ENCODE measurements at regions not wholly inside any gene's neighbourhood (a gene's known extent, or its start where the extent isn't known, plus 50 kb on each side); places are given as distances from the start of the nearest gene placed in this dataset.

DNA sequence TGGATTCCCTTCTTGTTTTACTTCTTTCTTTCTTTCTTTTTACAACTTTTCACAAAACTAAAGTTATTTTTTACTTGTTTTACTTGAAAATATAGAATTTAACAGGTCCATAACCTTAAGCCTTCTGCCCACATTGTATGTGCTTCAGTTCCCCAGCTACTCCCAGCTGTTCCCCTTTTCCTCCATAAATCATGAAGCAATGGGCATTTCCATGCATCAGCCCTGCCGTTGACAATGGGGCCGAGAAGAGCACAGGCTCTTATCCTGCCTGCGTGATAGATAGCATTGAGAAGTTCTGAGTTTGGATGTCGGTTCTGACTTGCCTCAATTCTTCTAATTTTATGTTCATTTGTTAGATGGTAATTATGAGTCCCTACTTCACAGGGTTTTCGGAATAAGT lies 583.8 kb downstream of the CDH26 start:
- no peak for DNase-seq

DNA sequence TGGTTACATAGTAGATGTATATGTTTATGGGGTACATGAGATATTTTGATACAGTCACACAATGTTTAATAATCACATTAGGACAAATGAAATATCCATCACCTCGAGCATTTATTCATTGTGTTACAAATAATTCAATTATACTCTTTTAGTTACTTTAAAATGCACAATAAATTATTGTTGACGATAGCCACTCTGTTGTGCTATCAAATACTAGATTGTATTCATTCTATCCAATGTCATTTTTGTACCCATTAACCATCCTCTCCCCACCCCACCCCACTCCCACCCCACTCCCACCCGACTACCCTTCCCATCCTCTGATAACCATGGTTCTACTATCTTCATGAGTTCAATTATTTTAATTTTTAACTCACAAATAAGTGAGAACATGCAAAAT lies 585.4 kb downstream of the CDH26 start:
- no peak for DNase-seq

DNA sequence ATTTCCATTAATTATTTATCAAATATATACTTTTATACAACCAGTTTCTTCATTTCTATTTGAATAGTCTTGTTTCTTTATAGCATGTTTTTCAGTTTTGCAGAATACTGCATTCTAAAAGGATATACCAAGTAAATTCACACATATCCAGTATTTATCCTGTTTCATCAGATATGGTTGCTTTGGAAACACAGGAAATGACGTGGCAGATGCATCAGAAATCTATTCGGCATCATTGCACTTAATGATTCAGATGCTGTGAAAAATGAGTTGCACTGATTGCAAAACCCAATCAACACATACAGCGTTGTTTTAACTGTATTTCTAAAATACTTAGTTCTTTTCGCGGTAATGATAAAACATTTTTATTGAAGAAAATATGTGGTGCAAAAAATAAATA lies 594.9 kb downstream of the CDH26 start:
- no peak for DNase-seq

DNA sequence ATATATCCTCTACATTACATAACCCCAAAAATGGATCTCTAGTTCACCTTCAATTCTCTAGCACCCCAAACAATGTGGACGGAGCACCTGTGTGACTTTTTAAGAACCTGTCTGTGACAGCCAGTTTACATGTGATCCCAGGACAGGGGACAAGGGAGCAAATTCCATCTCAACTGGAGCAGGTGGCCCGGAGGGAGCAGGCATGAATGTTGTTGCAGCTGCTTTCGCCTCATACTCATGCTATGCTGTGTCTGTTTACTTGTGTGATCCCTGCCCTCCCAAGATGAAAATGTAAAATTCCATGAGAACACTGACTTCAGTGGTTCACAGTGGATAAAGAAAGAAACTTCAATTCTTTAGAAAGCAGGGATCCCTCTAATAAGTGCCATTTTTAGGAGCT lies 600.3 kb downstream of the CDH26 start:
- no peak for DNase-seq

DNA sequence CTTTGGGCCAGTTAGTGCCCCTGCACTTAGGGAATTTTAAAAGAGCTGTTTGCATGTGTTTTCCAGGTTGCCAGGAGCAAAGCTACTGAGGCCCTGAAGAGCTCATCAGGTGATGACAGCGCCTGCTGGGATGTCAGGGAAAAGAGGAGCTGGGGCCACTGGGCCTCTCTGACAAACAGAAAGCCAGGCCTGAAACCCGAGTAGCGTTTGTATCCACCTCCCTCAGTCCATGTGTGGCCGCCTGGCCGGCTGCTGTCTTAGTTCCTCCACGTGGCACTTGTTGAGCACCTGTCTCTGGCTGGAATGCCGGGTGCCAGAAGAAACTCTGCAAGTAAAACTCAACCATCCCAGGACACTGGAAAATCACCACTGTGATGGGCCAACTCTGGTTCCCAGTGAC lies 601.2 kb downstream of the CDH26 start:
- DNase-seq, result no peak

DNA sequence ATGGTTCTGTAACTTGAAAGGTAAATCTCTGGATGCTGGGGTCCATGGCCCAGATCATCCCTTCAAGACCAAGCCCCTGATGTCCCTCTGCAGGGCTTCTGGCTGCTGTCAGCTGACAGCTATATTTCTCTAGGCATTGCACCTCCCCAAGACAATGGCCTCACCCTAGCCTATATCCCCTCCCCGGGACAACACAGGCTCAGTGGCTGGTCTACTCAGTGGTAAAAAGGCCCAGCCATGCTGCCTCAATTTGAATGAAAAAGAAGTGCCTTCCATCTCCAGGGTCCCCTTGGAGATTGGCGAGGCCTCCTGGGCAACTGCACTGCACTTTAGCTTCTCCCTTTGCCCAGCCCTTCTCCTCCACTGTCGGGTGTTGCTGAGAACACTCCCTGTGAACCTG lies 602.8 kb downstream of the CDH26 start:
- DNase-seq, result no peak

DNA sequence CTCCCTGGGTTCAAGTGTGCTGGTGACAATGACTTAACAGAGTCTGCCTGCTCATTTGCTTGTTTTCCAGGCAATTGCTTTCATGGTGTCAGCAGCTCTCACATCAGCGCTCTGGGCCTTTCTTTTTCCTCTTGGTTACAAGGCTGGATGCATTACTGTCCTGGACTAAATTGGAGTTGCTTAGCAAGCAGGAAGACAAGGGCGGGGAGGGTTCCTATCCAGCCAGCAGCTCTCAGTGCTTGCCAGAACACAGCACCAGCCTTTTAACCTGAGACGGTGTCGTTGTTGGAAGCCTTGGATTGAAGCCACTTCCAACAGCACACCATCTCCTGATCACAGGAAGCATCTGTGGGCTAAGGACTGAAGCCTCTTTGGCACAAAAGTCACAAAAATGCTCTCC lies 606.9 kb downstream of the CDH26 start:
- no peak for DNase-seq

DNA sequence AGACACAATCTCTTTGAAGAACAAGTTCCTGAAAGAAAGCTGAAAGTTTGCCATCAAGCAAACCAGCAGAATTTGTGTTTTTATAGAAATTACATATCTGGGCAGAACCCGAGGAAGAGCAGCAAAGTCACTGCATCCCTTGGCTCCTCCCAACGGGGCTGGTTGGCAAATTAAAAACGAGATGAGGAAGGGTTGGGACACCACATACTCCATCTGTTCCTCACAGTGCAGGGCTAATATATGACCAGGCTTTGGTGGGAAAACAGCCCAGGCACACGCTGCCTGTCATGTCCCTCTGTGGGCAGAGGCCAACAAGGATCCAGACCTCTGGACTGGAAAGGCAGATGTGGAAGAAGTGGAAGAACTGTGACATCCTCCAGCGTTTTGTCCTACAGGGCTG lies 607.3 kb downstream of the CDH26 start:
- no peak for DNase-seq

DNA sequence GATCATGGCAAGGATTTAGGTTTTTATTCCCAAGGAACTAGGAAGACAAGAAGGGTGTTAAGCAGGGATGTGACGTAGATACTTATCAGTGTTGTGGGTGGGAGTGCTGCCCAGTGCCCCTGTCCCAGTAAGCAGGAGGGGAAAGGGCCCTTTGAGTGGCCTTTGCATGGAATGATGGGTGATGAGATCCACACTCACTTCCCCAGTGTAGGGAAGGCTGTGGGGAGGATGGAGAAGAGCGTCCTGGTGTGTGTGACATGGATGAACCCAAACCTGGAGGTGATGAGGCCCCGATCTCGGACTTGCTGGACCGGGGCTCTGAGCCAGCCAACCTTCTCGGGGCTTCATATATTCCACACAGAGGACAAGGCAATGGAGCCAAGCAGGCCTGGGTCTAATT lies 610.9 kb downstream of the CDH26 start:
- no peak for DNase-seq

DNA sequence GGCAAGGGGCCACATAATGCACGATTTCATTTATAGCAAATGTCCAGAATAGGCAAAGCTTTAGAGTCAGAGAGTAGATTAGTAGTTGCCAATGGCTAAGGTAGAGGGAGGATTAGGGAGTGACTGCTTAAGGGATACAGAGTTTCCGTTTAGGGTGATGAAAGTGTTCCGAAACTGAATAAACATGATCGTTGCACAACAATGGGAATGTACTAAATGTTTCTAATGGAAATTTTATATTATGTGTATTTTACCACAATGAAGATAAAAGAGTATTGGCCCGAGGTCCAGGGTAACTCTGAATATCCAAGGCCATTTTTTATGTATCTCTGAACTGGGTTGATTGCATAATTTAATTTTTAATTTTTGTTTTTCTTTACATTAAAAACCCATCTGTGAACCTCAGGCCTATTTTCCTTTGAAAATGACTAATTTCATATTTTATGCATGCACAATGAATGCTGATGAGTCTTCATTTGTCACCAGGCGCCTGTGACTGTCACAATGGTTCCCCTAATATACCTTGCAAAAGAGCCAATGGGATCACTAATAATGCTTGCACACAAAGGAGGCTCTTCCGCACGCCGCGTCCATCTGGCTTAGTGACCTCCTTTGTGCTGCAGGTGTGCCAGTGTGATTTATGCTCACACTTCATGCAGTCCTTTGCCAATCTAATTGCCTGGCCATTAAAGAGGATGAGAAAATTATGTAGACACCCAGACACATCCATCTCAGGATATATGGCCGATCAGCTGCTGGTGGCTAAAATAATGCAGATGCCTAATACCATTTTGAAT lies 612.5 kb downstream of the CDH26 start:
- no peak for DNase-seq

DNA sequence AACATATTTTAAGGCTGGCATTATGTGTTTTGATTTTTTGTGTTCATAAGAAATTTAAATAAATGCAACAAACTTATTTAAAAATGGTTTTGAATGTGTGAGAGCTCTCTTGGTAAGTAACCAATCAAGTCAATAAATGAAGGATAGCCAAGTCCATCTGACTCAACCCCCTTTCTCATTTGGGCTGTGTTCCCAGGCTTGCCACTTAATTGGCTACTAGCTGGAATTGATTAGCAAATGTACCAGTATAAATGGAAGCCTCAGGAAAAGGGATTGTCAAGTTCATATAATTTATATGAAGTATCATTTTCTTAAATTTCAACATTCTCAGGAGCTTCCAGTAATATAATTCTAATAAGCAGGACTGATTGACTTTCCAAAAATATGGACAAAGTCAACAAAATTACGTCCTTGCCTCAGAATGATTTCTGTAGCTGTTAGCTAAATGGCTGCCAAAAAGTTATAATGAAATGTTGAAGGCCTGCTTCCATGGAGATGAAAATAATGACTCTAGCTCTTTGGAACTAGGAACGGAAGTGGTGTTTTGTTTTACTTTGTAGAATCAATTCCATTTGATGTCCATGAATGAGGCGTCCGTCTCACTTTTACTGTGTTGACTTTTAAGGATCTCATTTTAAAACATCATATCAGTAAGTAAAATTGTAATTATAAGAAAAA lies 614.9 kb downstream of the CDH26 start:
- no peak for DNase-seq

DNA sequence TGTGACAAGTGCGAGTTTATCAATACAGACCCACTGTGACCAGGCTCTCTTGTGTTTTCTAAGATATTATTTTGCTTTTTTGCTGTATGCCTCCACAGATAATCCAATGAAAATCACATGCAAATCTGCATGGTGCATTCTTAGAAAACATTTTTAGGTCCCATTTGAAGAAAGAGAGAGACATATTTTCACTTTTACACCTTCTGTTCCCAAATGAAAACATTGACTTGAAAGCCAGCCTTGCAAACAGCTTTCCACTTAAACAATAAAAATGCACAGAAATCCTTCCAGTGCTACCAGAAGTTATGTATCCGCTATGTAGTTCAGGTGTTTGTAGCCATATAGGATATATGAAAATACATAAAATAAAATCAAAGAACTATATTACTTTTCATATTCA lies 618.0 kb downstream of the CDH26 start:
- DNase-seq, result no peak

DNA sequence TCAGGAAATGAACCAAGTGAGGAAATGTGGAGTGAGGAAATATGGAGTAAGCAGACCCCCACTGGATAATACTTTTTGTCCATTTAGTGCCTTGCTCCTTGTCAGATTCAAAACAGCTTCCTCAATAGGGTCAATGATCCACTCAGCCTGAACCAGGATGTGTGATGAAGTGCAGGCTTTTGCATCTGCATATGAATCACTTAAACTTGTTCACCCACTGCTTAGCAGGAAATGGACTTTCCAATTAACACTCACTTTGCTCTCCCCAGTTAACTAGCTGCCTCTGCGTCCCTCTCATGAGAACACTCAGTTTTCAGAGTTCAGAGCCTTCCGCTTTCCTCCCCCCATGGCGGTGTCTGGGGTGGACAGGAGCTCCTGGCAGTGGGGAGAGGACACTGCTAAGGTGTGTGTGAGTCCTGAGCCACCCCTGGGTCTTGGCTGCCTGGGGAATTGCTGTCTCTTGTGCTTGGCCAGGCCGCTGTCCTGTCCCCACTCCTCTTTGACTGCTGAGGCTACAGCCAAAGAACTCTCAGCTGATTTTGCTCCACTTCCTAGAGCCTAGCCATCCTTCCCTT lies 621.8 kb downstream of the CDH26 start:
- DNase-seq, result no peak

DNA sequence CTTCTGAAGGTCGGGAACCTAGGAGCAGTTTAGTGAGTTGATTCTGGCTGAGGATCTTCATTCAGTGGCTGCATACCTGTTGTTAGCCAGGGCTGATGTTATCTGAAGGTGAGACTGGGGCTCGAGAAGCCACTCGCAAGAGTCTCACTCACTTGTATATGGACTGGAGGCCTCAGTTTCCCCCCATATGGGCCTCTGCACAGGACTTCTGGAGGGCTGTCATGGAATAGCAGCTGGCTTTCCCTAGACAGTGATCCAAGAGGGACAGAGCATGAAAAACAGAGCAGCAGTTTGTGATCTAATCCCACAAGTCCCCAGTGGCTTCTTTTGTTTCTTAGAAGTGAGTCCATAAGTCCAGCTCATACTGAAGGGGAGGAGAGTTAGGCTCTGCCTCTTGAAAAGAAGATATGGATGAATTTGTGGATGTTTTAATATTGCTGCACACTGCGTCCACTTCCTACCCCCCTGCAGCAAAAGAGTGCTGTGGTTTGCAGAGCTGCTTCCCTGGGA lies 623.4 kb downstream of the CDH26 start:
- DNase-seq, result no peak

DNA sequence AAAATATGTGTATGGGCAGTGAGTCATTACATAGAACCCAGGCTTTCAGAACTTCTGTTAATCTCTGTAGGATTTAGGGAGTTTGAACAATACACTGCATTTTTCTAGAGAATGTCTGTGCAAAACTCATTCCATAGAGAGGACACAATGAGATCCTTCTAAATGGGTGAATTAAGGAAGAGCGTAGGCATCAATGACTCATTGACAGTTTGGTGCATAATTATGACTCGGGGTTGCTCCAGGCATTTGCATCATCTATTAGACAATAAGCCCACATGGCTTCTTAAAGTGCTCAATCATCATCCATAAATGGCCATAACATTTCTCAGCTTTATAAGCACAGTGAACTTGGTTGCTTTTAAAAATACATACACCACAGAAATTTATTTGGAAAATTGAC lies 625.5 kb downstream of the CDH26 start:
- DNase-seq, result no peak

DNA sequence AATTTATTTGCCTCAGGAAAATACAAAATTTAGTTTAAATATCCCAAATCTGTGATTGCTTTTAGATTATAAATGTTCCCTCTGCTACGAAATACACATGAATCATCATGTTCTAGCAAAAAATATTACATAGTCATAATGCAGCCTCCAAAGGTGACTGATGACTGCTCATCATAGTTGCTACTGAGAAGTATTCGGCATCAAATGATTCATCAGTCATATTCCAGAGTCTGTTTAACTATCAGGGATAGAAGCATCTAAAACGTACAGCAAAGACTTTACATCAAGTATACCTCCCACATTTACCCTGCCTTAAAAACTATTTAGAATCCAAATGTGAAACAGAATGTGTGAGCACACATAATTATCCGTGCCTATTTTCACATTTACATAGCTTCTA lies 626.0 kb downstream of the CDH26 start:
- no peak for DNase-seq

DNA sequence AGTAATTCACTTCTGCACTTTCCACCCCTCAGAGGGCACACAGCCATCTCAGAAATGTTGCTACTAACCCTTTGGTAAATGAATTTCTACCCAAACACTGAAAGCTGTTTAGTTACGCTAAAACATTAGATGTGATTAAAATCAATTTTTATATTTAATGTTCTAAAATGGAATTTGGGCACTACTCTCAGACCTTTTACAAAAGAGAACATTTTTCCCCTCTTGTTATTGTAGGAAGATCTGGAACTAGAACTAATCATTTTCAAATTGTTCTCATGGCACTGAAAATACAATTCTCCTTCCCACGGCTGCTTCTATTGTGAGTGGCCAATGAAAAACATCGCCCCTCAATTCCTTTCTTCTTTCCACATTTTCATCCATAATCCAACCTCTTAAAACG lies 627.4 kb downstream of the CDH26 start:
- DNase-seq, result no peak

DNA sequence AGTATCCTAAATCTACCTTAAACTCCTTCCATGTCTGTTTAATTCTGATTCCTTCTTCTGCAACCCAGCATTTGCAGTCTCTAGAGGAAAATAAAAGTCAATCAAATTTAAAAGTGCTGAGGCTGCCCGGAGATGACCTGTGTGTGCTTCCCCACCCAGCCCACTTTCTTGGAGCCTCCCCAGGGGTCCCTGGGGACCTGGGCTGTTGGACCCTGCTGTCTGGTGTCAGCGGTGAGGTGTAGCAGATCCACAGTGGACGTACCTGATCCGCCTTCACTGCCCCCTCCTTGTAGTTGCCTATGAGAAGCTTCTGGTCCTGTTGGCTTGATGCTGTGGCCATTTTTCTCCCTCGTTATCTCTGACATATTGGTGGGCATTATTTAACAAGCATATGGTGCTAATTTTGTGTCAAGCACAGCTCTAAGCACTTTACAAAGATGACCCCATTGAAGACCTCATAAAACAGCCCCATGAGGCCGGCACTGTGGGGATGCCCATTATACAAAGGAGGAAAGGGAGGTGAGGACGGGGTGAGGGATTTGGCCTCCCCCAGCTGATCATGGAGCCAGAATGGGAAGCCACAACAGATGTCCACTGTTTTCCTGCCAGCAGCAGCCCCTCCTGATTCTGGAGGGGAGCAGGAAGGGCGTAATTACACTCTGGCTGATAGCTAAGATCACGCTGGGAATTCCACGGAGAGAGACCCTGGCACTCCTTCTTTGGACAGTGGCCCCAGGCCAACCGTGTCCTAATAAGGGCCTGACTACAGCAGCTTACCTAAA lies 628.2 kb downstream of the CDH26 start:
- no peak for DNase-seq

DNA sequence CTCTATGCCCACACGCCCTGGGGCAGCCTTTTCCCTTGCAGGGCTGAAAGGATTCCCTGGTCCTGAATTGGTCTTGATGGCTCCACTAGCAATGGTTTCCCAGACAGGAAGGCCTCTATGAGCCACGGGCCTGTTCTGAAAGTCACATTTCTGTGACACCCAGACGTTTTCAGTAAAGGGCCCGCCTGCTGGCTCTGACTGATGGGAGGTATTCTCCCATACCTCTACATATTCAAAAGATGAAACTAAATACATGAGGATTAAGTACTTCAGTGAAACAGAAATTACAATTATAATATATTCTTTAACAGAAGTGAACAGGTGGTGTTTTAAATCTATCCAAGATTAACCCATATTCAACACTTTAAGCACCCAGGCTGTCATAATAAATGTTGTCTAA lies 629.8 kb downstream of the CDH26 start:
- no peak for DNase-seq

DNA sequence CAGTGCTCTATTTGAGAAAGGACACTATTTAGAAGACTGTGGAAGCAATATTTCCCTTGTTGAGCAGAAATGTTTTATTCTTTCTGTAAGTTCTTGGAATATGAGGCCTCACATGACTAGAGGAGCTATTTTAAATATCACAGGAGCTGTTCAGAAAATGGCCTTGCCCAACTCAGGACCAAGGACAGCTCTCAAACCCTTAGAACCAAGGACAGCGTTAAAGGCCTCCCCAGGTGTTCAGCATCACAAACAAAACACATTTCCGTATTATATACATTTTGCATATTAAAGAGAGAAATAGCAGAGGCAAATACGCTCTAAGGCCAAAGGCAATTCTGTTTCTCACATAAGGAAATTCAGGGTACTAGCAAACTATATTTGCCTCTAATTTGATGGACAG lies 631.4 kb downstream of the CDH26 start:
- DNase-seq, result no peak

DNA sequence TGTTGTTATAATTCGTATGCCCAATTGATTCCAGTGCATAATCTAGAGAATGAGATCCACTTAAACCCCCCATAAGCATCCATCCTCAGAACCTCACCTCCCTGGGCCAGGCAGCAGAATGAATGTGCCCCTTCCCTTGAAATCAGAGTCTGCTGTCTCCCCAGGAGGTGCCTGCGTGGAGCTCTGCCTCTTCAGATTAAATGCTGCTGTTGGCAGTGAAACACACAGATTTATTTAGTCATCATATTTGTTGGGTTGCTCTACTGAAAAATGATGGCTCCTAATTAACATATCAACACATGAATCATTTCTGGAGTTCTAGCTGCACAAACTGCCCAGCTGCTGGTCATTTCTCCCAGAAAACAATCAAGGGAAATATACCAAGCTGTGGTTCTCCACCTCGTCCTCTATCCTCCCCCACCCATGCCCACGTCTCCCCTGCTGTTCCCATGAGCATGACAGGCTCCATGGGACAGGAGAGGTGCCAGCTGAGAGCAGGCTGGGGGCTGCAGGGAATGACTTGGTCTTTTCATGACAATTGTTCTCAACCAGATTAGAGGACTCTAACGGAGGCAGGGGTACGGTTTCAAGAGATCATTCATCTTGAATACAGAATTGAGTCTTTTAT lies 633.1 kb downstream of the CDH26 start:
- no peak for DNase-seq

DNA sequence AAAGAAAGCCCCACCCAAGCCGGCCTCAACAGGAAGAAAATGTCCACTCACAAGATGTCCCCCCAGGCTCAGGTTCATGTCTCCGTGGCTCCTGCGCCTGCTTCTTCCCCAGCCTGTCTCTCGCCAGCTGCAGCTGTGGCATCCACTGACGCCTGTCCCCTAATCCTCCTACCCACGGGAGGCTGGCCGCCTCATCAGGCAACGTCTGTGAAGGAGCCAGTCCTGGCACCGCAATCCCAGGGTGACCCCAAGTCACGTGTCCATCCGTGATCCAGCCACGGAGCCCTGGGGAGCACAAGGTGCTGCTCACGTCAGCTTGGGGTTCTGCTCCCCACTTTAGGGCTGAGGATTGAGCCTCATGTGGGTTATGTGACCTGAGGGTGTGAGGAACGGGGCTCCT lies 640.3 kb downstream of the CDH26 start:
- no peak for DNase-seq

DNA sequence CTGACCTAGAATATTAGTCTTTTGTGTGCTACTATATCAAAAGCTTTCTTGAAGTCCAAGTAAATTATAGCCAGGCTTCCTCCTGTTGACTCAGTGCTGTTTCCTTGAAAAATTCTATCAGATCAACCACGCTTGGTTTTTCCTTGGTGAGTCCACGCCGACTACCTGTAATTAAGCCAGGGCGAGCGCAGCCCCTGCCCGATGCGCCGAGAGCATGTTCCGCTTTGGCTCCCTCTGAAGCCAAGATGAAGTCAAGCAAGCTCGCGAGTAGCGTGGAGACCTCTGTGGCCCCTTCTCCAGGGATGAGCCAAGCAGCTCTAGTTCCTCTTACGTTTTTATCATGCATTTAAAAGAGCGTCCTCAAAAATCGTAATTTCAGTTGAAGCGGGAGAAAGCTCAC lies 641.2 kb downstream of the CDH26 start:
- no peak for DNase-seq
